ENCODE measurements at regions not wholly inside any gene's neighbourhood (a gene's known extent, or its start where the extent isn't known, plus 50 kb on each side); places are given as distances from the start of the nearest gene placed in this dataset.
"Not testable (repeated sequence)": the region's sequence is repeated elsewhere in the genome, so short reads cannot be mapped to it uniquely, and the experiment has no call there.

- DNase-seq (ENCODE audit: low spot score) = no peak
Observed at GRCh38 chr3:150328654-150329040, 79.5 kb upstream of the TSC22D2 start.

DNA sequence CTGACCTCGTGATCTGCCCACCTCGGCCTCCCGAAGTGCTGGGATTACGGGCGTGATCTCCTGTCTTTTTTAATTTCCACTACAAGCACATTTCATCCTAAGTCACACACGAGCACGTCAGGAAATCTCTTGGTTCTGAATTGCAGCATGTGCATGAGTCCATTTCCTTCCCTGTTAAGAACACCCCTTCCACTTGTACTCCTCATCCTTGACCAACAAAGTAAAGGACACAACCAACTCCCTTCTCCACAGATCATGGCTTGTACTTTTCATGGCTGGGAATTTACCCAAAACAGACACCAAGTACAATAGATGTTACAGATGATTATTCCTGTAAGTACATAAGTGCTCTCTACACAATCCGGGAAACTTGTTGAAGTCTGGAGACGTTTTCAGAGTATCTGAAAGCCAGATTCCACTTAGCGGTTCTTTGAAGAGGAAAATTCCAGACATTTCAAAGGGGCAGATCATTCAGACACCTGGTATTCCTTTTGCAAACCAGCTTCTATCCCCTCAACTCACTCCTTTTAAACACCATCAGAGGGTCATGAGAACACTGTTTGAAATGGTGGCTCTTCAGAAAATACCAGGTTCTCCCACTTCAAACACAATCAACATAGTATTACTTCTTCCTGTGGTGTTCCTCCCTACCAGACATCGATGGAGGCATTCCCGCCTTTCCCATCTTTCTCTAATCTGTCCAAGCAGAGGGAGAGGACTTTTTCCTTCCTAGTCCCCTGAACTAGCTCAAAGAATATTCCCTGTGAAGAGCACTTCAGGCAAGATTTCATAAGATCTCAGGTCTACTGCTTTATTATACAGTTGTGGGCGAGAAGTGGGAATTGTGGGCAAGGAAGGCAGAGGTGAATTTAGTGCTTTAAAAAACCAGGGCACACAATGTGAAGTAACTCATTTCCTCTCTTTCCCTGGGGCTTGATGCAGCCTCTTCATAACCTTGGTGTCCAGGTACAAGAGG lies 80.1 kb upstream of the TSC22D2 start:
- no peak for DNase-seq (ENCODE audit: low spot score)

GRCh38 chr3:150324788-150325187 lies 83.3 kb upstream of the TSC22D2 start:
- DNase-seq (ENCODE audit: low spot score) = peak; percentile 40

DNA sequence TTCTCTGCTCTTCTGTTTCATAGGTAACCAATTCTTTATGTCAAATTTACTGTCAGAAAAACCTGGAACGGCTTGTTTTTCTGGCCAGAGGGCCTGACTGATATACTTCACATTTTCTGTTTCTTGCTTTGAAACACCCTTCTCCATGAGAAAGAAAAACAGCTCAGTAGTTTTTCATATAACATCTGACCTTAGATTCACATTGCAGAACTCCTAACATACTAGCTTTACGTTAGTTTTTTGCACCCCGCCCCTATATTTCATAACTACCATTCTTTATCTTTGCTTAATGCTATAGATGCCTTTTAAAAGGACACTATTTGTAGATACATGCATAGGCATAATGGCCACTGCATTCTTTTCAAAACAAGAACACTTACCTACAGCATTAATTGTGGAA lies 83.9 kb upstream of the TSC22D2 start:
- DNase-seq (ENCODE audit: low spot score) = no peak

GRCh38 chr3:150323770-150324169 lies 84.3 kb upstream of the TSC22D2 start:
- no peak for DNase-seq (ENCODE audit: low spot score)

DNA sequence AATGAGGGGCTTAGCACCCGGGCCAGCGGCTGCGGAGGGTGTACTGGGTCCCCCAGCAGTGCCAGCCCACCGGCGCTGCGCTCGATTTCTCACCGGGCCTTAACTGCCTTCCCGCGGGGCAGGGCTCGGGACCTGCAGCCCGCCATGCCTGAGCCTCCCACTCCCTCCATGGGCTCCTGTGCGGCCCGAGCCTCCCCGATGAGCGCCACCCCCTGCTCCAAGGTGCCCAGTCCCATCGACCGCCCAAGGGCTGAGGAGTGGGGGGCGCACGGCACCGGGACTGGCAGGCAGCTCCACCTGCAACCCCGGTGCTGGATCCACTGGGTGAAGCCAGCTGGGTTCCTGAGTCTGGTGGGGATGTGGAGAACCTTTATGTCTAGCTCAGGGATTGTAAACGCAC lies 85.0 kb upstream of the TSC22D2 start:
- DNase-seq (ENCODE audit: low spot score) = not testable (repeated sequence)

DNA sequence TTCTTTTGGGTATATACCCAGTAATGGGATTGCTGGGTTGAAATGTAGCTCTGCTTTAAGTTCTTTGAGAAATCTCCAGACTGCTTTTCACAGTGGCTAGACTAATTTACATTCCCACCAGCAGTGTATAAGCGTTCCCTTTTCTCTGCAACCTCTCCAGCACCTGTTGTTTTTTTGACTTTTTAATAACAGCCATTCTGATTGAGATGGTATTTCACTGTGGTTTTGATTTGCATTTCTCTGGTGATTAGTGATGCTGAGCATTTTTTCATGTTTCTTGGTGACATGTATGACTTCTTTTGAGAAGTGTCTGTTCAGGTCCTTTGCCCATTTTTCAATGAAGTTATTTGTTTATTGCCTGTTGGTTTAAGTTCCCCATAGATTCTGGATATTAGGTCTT lies 87.1 kb upstream of the TSC22D2 start:
- not testable (repeated sequence) for DNase-seq (ENCODE audit: low spot score)

DNA sequence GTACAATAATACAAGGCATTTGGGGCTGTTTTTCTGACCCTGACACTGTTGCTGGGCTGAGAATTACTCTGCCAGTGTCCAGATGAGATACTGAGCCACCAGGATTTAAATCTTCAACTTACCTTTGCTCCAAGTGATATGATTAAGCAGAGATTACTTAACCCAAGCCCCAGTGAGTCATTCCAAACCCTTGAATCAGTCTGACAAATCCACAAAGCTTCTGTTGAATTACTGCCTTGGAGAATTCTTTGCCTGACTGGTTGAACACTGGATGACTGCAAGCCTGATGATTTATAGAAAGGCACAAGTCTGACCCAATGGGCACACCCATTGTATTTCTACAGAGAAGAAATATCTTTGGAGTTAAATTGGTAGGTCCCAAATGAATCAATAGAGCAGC lies 88.2 kb upstream of the TSC22D2 start:
- DNase-seq (ENCODE audit: low spot score) = peak; percentile 98

DNA sequence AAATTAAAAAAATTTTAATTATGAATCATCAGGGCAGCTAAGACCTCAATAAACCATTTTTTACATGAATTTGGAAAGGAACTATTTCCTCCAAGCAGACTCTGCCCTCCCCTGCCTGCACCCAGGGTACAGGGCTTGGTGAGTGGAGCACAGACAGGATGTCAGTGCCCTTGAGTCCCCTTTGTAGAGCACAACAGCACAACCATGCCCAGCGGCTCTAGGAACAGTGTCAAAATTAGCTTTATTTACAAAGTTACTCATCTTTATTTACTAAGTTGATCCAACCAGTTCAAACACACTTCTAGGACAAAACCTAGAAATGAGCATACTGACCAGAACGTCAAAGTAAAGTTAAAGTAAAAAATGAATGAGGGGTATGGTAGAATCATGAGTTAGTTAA lies 90.6 kb upstream of the TSC22D2 start:
- no peak for DNase-seq (ENCODE audit: low spot score)

DNA sequence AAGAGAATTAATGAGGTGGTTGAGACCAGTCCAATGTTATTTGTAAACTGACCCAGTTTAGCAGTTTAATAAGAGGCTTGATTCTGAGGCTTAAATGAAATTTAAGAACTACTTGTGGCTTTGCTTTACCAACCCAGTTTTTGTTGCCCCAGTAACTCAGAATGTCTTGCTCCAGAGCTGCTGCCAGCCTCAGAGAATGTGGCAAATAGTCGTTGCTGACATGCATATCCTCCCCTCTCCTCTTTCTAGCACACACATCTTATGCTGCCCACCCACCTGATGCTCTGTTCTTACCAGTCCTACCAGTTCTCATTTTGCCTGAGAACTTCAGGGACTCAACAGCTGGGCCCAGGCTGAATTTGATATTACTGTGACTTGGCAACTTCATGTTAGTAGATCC lies 92.4 kb upstream of the TSC22D2 start:
- no peak for DNase-seq (ENCODE audit: low spot score)

DNA sequence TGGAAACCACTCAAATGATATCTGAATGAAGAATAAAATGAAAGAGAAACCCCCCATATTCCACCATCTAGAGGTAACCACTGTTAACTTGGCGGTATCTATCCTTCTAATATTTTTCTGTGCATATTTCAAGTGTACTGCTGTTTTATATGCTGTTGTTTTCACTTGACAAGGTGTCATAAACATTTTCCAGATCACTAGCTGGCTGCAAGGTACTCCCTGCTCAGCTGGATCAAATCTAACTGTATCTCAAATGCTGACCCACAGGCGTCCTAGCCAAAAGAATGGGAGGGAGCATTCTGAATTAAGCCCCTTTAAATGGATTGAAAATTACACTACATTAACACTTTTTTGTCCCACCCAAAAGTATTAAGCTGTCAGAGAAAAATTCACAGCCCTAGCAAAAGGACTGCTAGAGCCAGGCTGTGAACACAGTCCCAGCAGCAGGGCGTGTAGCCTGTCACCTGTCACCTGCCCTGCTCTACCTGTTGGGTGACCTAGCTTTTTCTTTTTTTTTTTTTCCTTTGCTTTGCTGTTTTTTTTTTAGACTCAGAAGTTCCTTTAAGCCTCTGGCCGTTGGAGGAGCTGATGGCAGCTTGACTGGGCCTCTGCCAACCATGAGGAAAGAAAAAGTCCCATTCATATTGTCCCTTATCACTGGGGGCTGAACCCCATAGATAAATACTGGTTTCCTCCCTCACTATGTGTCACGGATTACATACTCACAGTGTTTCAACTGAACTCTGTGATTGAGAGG lies 93.7 kb upstream of the TSC22D2 start:
- no peak for DNase-seq (ENCODE audit: low spot score)

DNA sequence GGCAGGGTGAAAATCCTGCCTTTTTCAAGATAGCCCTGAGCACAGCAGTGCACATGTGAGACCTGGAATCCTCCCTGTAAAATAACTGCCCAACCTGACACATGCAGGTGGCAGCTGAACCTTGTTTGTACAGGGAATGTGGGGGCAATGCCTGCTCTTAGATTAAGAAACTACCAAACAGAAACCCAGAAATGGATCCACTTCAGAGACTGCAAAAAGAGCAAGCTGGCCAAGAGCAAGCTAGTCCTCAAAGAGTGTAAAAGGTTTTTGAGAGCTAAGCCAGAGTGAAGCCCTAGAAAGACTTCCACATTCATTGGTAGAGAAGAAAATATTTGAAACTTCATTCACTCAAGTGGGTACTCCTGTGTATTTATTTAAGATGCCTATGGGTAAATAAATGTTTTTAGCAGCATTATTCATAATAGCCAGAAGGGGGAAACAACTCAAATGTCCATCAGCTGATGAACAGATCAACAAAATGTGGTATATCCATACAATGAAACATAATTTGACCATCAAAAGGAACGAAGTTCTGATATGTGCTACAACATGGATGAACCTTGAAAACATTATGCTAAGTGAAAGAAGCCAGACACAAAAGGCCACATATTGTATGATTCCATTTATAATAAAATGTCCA lies 96.0 kb upstream of the TSC22D2 start:
- no peak for DNase-seq (ENCODE audit: low spot score)

DNA sequence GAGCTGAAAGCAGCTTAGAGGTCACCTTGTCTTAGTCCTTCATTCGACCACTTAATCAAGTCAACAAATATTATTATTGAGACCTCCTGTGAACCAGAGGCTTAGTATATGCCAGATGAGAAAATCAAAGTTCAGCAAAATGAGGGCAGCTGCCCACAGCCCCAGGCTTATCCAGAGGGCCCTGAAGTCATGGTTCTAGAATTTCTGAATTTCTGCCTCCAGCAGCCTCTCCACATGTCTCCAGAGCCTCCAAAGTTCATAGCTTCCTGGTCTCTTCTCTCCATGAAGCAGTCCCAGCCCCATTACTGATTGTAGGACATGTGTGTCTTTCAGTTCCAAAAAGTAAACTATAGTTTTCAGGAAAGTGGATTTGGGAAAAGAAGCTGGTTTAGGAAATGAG lies 96.9 kb upstream of the TSC22D2 start:
- no peak for DNase-seq (ENCODE audit: low spot score)

- DNase-seq (ENCODE audit: low spot score) = no peak
Observed at GRCh38 chr3:150309557-150309956, 98.5 kb upstream of the TSC22D2 start.

- DNase-seq (ENCODE audit: low spot score) = no peak
Observed at GRCh38 chr3:150309257-150309542, 98.9 kb upstream of the TSC22D2 start.

- DNase-seq (ENCODE audit: low spot score) = no peak
Observed at GRCh38 chr3:150308481-150309256, 99.4 kb upstream of the TSC22D2 start.

- DNase-seq (ENCODE audit: low spot score) = no peak
Observed at GRCh38 chr3:150308037-150308319, 100.1 kb upstream of the TSC22D2 start.

GRCh38 chr3:150307311-150308036 lies 100.6 kb upstream of the TSC22D2 start:
- no peak for DNase-seq (ENCODE audit: low spot score)

GRCh38 chr3:150306906-150307305 lies 101.2 kb upstream of the TSC22D2 start:
- DNase-seq (ENCODE audit: low spot score) = no peak

DNA sequence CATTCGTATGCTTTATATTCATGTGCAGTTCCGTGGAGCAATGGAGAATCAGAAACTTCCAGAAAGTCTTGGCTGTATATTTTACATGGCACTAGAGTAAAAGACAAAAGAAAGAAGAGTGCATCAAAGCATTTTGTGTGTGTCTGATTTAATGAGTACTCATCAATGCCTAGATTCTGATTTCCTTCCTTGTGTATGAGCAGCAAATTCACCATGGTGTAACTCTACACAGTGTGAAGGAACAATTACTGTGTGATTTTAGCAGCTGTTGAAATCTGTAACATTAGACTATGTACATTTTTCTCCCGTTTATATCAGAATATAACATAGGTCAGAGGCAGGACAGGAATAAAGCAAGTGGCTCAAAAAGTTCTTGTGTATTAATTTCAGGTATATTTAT lies 102.0 kb upstream of the TSC22D2 start:
- no peak for DNase-seq (ENCODE audit: low spot score)

GRCh38 chr3:150303768-150304167 lies 104.3 kb upstream of the TSC22D2 start:
- no peak for DNase-seq (ENCODE audit: low spot score)

GRCh38 chr3:150302246-150302645 lies 105.9 kb upstream of the TSC22D2 start:
- DNase-seq (ENCODE audit: low spot score) = no peak

Measured in kidney tubule cell (primary cell).